ENCODE measurements at regions not wholly inside any gene's neighbourhood (a gene's known extent, or its start where the extent isn't known, plus 50 kb on each side); places are given as distances from the start of the nearest gene placed in this dataset.

GRCh38 chr1:182293119-182293589 is 98.4 kb downstream of the GLUL start:
- DNase-seq (ENCODE audit: low read depth), result no peak

- no peak for DNase-seq (ENCODE audit: low read depth)
Observed at GRCh38 chr1:182292193-182292741, 99.3 kb downstream of the GLUL start.

- no peak for DNase-seq (ENCODE audit: low read depth)
Observed at GRCh38 chr1:182291584-182292192, 99.9 kb downstream of the GLUL start.

GRCh38 chr1:182288749-182289604 is 102.6 kb downstream of the GLUL start:
- DNase-seq (ENCODE audit: low read depth), result no peak

- no peak for DNase-seq (ENCODE audit: low read depth)
Observed at GRCh38 chr1:182286761-182287160, 104.8 kb downstream of the GLUL start.

GRCh38 chr1:182283746-182284544 is 107.6 kb downstream of the GLUL start:
- DNase-seq (ENCODE audit: low read depth), result no peak

- DNase-seq (ENCODE audit: low read depth), result no peak
Observed at GRCh38 chr1:182281541-182281940, 110.0 kb downstream of the GLUL start.

GRCh38 chr1:182280504-182280900 is 111.1 kb downstream of the GLUL start:
- DNase-seq (ENCODE audit: low read depth), result no peak

- DNase-seq (ENCODE audit: low read depth), result no peak
Observed at GRCh38 chr1:182279724-182280503, 111.7 kb downstream of the GLUL start.

GRCh38 chr1:182279302-182279701 is 112.3 kb downstream of the GLUL start:
- DNase-seq (ENCODE audit: low read depth), result no peak

- no peak for DNase-seq (ENCODE audit: low read depth)
Observed at GRCh38 chr1:182278144-182279054, 113.2 kb downstream of the GLUL start.

GRCh38 chr1:182275271-182275670 is 116.3 kb downstream of the GLUL start:
- DNase-seq (ENCODE audit: low read depth), result no peak

GRCh38 chr1:182274618-182275017 is 117.0 kb downstream of the GLUL start:
- DNase-seq (ENCODE audit: low read depth), result no peak

- DNase-seq (ENCODE audit: low read depth), result no peak
Observed at GRCh38 chr1:182270731-182271130, 120.9 kb downstream of the GLUL start.

- no peak for DNase-seq (ENCODE audit: low read depth)
Observed at GRCh38 chr1:182269097-182269496, 122.5 kb downstream of the GLUL start.

GRCh38 chr1:182268669-182269068 is 122.9 kb downstream of the GLUL start:
- no peak for DNase-seq (ENCODE audit: low read depth)

GRCh38 chr1:182264185-182264584 is 127.4 kb downstream of the GLUL start:
- DNase-seq (ENCODE audit: low read depth), result no peak

GRCh38 chr1:182263706-182264105 is 127.9 kb downstream of the GLUL start:
- DNase-seq (ENCODE audit: low read depth), result no peak

- no peak for DNase-seq (ENCODE audit: low read depth)
Observed at GRCh38 chr1:182262425-182262824, 129.2 kb downstream of the GLUL start.

GRCh38 chr1:182261655-182262054 is 129.9 kb downstream of the GLUL start:
- no peak for DNase-seq (ENCODE audit: low read depth)

All from T-helper 22 cell (primary cell).